ENCODE measurements at regions not wholly inside any gene's neighbourhood (a gene's known extent, or its start where the extent isn't known, plus 50 kb on each side); places are given as distances from the start of the nearest gene placed in this dataset.
"Not testable (repeated sequence)": the region's sequence is repeated elsewhere in the genome, so short reads cannot be mapped to it uniquely, and the experiment has no call there.

DNA sequence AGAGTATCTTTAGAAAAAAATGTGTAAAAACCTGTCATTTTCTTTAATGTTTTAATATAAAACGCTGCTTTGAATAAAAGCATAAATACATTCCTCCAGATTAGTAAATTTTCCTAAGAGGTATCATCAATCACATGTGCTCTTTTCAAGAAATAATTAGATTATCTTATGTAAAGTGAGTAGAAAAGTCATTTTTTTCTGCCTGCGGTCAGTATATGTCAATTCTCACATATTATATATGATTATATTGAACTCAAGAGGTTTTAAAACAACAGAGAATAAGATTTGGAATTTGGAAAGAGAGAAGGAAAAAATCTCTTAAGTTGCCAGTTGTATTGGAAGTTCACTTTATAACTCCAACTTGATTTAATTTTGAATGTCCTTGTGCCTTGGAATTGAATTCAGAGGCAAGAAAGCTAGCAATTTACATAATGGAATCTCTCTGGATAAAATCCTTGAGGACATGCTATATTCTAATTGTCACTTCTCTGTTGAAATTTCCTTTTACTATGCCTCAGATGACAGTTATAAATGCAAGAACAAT lies 740.1 kb upstream of the SPRY2 start:
- no peak for DNase-seq

DNA sequence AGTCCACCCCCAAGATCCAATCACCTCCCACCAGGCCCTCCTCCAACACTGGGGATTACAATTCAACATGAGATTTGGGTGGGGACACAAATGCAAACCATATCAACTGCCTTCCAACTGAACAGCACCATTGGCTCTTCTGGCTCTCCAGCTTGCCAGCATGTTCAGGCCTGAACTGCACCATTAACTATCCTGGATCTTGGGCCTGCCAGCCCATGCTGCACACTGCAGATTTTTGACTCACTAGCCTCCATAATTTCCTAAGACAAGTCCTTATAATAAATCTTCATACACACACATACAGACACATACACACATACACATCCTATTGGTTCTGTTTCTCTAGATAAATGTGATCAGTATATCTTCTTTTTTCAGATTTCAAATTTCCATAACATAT lies 737.1 kb upstream of the SPRY2 start:
- DNase-seq, result no peak

DNA sequence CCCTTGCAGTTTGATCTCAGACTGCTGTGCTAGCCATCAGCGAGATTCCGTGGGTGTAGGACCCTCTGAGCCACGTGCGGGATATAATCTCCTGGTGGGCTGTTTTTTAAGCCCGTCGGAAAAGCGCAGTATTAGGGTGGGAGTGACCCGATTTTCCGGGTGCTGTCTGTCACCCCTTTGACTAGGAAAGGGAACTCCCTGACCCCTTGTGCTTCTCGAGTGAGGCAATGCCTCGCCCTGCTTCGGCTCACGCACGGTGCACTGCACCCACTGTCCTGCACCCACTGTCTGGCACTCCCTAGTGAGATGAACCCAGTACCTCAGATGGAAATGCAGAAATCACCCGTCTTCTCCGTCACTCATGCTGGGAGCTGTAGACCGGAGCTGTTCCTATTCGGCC lies 728.9 kb upstream of the SPRY2 start:
- not testable (repeated sequence) for DNase-seq

DNA sequence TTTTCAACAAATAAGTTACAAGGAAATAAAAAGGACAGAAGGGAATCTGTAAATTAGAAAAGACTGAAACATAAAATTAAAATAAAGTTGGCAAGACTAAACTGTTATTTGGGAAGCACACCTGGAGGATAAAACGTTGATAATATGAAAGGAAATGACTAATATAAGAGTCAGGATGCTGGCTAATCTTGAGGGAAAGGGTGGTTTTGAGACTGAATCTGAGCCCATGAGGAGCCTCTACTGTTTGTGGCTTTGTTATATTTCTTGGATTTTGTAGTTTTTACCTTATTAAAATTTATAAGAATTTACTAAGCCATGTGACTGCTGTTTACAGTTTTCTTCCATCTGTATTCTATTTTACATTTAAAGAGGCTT lies 718.0 kb upstream of the SPRY2 start:
- no peak for DNase-seq

DNA sequence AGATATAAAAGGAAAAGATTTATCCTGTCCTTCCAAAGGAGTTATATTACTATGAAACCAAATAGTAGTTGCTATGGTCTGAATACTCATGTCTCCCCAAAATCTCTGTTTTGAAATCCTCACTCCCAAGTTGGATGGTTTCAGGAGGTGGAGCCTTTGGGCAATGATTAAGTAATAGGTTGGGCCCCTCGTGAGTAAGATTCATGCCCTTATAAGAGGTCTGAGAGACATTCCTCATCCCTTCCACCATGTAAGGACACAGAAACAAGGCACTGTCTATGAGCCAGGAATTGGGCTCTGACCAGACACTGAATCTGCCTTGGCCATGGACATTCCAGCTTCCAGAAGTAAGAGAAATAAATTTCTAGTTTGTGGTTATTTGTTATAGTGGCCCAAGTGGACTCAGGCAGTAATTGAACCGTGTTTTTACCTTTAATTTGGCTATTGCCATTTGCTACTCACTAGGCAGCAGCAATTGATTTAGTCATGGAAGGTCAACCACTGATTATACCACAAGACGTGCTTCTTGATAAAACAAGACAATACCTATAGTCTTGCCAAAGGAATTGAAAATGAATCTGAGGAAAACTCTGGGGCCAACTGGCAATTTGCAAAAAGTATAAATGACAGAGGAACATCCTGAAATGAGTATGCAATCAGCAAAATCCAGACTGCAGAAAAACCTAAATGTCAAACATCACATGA lies 717.4 kb upstream of the SPRY2 start:
- no peak for DNase-seq

DNA sequence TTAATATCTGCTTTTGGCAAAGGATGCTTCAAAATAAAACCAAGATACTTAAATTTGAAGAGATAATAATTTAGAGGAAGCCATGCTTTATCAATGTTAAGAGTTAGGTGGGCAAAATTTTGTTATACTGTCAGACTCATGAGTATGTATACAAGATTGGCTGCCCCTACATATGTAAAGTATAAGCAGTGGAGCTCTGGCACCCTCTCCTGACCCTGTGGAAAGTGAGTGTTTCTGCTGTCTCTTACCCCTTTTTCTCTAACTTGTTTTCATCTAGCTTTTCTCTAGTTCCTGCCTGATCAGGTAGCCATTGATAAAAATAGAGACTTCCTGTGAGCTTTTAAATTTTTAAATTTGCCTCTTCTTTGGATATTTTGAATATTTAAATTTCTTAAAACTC lies 710.9 kb upstream of the SPRY2 start:
- DNase-seq, result no peak

DNA sequence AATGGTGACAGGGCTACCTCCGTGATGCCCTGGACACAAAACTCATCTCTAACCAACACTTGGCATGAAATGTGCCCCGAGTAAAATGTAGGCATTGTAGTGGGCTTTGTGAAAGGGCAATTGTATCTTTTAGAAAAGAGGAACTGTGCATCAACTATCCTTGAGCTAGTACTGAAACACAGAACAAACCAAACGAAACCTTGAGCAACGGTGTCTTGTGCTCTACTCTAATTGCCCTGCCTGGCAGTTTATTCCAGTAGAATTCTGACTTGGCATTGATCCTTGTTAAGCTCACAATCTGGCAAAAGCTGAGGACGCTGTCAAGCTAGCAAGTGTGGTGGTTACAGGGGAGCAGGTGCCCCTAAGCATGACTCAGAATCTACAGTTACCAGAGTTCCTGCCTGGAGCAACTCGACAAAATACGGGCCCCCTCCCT lies 707.1 kb upstream of the SPRY2 start:
- DNase-seq, result no peak

DNA sequence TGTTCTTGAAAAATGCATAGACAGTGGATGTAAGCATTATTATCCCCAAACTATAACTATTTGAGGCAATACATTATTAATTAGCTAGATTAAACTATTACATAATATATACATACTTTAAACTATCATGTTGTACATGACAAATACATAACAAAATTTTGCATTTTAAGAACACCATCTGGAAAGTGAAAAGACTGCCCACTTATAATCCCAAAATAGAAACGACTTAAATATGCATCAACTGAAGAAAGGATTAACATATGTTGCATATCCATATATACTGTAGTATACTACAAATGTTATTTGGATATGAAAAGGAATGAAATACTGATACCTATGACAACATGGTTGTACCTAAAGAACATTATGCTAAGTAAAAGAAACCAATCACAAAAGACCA lies 700.8 kb upstream of the SPRY2 start:
- DNase-seq, result no peak

DNA sequence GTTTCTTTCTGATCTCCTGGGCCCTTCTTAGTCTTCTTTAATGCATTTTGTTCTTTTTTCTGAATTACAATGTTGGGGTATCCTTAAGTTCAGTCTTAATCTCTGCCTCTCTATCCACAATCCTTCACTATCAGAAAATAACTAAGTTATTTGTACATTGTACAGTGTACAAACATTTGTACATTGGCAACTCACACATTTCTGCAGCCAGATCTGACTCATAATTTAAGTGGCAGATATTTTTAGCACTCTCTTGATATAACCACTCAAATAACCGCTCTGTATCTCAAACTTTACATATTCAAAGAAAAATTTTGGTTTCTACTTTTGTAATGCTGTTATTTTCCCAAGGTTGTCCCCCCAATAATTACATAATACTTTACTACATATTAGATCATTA lies 691.1 kb upstream of the SPRY2 start:
- no peak for DNase-seq

DNA sequence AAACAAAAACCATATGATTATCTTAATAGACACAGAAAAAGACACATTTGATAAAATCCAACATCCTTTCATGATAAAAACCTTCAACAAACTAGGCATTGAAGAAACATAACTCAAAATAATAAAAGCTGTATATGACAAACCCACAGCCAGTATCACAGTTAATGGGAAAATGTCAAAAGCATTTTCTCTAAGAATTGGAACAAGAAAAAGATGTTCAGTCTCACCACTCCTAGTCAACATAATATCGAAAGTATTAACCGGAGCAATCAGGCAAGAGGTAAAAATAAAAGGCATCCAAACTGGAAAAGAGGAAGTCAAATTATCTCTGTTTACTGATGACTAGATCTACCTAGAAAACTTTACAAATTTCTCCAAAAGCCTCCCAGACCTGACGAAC lies 684.2 kb upstream of the SPRY2 start:
- DNase-seq, result no peak

DNA sequence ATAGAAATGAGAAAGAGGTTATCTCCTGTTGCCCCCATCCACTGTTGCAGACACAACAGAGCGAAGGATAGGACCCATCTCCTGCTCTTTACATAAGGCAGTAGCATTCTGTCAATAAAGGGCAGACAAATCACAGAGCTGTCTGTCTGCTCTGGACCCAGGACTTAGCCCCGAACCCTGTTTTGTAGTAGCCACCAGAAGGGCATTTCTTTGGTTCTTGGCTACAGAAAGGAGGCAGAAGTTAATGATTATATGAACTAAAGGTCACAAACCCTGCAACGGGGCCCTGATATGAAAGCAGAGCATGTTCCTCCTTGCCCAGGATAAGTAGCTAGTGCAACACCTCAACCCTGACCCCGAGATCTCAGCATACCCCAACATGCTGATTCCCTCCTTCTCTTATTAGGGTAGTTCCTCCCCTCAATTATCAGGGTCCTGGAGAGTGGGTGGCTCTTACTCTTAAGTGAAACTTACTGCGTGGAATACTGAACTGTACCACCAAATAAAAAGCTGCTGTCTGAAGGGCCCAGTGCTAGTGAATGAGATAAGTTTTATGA lies 680.4 kb upstream of the SPRY2 start:
- DNase-seq, result no peak

DNA sequence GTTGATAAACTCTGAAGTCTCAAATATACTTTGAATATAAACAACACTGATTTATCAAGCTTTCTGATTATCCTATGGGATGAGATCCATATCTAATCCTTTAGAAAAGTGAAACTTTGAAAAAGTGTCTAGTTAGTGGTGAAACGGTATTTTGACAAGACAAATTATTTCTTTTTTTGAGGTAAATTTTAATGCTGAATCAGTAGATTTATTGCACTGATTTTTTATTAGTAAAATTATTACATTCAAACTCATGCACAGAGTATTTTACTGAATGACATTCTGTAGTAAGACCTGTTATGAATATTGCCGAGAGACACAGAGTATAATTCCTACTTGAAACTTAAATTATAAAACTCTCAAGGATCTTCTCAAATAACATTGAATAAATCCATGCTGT lies 679.1 kb upstream of the SPRY2 start:
- DNase-seq, result no peak

DNA sequence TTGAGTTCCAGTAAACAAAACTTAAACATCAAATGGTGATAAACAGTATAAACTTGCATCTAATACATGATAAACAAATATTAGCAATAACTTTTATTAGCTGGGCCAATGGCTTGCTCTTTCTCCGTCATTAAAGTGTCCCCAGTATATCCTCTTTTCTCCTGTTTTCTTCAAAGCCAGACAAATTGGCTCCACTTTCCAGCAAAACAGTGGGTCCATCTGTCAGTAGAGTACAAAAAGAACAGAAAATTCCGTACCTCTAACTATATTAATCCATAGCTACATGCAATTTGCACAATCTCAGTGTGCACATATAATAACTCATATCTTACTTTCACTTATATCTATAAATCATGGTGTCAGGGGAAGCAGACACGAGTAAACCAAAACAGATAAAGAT lies 678.0 kb upstream of the SPRY2 start:
- no peak for DNase-seq

DNA sequence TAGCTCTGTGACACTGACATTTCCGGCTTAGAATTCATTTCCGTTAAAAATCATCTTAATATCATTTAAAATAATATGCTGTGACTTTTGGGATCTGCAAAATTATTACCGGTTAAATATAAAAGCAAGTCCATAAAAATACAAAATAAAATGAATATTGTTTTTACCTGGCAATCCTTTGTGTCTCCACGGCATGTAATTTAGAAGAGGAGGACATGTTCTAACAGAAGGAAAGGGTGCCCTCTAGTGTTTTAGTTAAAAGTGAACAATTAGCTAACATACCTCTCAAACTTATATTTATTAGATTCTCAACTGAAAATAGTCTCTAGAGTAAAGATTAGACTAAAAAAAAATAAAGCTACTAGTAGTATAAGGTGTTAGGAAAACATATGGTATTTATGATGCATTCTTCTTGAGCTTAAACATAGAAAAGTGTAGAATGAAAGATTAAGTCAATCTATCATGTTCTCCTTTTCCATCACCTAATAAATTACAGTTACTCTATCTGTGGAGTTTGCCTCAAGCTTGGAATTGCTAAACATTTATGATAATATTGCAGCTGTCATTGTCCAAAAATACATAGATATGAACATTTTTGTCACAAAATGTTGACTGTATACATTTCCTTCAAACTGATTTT lies 676.7 kb upstream of the SPRY2 start:
- no peak for DNase-seq

DNA sequence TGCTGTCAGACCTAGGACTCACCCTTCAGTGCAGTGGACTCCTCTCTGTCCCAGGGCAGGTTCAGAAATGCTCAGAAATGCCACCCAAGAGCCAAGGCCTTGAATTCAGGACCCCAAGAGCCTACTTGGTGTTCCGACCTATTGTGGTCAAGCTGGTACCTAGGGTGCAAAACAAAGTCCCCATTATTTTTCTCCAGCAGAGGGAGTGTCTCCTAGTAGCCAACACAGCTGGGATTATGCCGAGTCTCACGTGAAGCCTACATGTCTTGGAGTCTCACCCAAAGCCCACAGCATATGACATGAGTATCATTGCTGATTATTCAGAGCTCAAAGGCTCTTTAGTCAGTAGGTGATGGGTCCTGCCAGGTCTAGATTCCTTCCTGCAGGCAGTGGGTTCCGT lies 671.1 kb upstream of the SPRY2 start:
- DNase-seq, result no peak

DNA sequence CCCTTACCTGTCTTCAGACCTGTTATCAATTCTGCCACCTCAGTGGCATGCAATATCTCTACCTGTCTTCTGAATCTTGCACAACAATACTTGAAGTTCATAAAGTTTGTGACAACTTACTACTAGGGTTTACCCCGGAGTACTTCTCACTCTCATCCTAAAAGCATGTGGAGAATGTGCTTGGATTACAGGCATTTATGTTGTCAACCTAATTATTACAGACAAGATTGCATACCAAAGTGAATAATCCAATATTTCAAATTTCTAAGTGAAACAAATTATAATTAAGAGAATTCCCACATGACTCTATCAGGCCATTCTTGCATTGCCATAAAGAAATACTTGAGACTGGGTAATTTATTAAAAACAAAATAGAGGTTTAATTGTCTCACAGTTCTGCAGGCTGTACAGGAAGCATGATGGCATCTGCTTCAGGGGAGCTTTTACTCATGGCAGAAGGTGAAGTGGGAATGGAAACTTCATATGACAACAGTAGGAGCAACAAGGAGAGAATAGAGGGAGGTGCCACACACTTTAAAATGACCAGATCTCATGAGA lies 661.0 kb upstream of the SPRY2 start:
- DNase-seq, result no peak

DNA sequence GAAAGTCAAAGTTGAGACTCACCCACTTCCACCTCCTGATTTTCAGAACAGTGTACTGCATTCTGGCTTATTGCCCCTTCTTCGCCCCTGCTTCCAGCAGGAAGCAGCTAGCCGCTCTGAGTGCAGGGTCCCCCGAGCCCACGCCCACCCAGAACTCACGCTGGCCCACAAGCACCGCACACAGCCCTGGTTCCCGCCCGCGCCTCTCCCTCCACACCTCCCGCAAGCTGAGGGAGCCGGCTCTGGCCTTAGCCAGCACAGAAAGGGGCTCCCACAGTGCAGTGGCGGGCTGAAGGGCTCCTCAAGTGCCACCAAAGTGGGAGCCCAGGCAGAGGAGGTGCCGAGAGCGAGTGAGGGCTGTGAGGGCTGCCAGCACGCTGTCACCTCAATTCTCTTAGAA lies 657.7 kb upstream of the SPRY2 start:
- DNase-seq, result not testable (repeated sequence)

DNA sequence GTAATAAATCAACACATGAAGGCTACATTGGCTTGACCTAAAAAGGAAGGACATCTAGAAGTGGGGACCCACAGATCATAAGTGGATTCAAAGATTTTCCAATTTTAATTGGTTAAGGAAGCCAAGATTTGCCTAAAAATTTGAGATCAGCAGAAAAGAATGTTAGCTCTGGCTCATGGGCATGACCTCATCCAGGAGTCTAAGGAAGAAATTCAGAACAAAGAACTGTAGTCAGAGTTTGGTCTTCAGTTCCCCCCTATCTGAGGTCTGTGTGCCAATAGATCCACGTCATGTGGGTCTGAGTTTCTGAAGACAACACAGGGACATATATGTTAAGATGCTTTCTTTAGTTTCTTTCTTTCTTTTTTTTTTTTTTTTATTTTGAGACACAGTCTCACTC lies 648.8 kb upstream of the SPRY2 start:
- no peak for DNase-seq

DNA sequence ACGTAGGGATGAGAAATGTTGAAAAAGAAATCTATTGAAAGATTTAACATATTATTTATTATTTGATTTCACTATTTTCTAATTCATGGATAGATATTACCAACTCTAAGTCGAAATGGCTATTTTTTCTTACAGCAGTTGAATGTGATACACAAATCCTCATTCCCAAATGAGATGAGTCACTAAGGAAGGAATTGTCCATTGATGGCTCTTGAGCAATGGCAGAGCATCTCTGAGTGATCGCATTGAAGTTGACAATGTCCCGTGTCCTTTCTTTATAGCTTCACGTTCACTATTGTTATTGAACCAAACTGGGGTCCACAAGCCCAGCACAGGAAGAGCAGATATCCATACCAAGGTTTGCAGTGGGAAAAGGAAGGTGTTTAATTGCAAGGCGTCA lies 648.3 kb upstream of the SPRY2 start:
- DNase-seq, result no peak

DNA sequence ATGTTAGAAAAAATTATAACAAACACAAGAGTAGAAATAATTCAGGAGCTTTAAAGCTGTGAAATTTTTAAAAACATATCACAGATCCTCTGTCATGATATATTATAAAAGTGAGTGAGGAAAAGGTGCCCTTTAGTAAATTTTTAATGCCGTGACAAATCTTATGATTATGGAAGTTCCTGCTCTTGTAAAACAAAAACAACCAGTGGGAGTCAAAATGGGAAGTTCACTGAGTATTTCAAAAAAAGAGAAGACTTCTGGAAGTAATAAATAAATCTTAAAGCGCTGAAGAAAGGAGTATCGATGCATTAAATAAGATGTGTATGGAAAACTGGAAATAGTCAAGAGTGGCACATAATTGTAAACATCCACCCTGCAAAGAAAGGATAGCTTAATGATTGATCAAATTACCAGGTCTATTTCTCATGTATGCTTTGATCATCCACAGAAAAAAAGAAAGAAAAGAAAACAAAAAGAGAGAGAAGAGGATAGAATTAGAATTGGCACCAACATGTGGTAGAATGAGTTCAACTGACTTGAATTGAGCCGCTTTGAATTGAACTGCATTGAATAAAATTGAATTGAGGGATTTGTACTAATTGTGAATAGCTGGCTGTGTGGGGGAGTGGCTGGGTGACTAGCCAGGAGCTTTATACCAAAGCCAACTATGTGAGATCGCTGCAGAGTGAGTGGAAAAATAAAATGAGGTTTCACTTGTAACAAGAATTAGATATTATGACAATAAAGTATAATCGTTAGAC lies 647.6 kb upstream of the SPRY2 start:
- DNase-seq, result no peak

DNA sequence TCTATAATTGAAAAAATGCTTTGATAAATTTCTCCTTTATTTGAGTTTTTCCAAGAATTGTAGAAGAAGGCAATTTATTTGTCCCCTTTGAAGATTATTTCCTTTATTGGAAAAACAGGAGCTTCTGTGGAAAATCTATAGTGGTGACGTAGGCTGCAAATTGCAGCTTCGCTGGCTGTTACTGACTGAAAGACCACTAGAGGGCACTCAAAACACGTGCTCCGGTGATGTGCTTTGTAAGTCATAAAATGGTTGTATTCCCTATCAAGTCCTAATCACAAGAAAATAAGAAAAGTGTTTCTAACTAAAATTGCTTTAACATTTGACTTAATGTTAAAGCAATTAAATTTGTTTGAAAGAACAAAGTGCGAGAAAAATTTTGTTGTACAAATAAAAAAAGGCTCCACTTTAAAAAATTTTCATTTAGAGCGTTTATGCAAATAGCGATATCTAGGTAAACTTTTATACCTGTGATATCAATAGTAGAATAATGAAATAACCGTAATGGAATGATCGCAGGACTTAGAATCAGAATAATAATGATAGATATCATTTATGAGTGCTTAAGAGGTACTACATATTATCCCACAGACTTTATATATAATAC lies 638.2 kb upstream of the SPRY2 start:
- DNase-seq, result no peak

DNA sequence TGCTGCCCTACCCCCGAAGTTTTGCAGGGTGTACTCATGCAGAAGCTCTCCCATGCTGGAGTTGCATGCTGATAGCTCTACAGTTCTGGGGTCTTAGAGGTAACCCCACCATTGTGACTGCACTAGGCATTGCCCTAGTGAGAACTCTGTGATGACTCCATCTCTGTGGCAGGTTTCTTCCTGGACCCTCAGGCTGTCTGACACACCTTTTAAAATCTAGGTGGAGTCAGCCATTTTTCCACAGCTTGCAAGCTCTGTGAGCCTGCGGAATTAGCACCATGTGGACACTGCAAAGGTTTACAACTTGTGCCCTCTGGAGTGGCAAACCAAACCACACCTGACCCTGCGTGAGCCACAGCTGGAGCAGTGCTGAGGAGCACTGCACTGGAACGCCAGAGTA lies 636.2 kb upstream of the SPRY2 start:
- DNase-seq, result no peak

DNA sequence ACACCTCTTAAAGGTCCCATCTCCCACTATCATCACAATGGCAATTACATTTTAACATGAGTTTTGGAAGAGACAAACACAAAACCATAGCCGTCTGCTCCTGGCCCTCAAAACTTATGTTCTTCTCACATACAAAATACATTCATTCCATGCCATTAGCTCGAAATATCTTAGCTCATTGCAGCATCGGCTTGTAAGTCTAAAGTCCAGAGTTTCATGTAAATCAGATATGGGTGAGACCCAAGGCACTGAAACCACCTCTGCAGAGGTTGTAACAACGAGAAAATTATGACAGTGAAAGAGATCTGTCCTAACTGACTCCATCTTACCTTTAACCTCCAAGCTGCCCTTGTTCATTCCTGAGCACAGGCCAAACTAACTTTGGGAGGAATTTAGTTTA lies 635.0 kb upstream of the SPRY2 start:
- DNase-seq, result no peak

Data from CD4-positive, alpha-beta T cell treated with Interleukin-15 for 1 hour (primary cell).